Adipocyte (in vitro differentiated cells): ENCODE measurements at regions not wholly inside any gene's neighbourhood (a gene's known extent, or its start where the extent isn't known, plus 50 kb on each side); places are given as distances from the start of the nearest gene placed in this dataset.
"Not testable (repeated sequence)": the region's sequence is repeated elsewhere in the genome, so short reads cannot be mapped to it uniquely, and the experiment has no call there.

Source experiments
- DNase-seq: peaks from one replicate; pipeline ENCODE4 v3.0.0-alpha.2; 2015; ENCODE audit warnings: low read depth
- H3K27me3 ChIP-seq: replicated peaks from 2 replicates; pipeline ENCODE4 v1.7.0; 2013; ENCODE audit warnings: mild to moderate bottlenecking, low read length, moderate library complexity; ENCODE audit not compliant: control insufficient read depth, insufficient read depth
- H3K36me3 ChIP-seq: 2 replicates; pipeline ENCODE4 v1.7.0; 2013; ENCODE audit warnings: low read length, mild to moderate bottlenecking, moderate library complexity; ENCODE audit not compliant: control insufficient read depth, insufficient read depth, severe bottlenecking
- H3K4me1 ChIP-seq: 2 replicates; pipeline ENCODE4 v1.7.0; 2013; ENCODE audit warnings: mild to moderate bottlenecking, low read length, moderate library complexity; ENCODE audit not compliant: control insufficient read depth, insufficient read depth
- H3K4me3 ChIP-seq: 2 replicates; pipeline ENCODE4 v1.7.0; 2013; ENCODE audit warnings: mild to moderate bottlenecking, low read length, moderate library complexity
- H3K9ac ChIP-seq: 2 replicates; pipeline ENCODE4 v1.7.0; 2013; ENCODE audit warnings: mild to moderate bottlenecking, low read length, moderate library complexity
- H3K9me3 ChIP-seq: 2 replicates; pipeline ENCODE4 v1.7.0; 2013; ENCODE audit warnings: mild to moderate bottlenecking, low read length, moderate library complexity; ENCODE audit not compliant: control insufficient read depth

- H3K9ac ChIP-seq, H3K27me3 ChIP-seq, H3K9me3 ChIP-seq, H3K36me3 ChIP-seq, DNase-seq, H3K4me3 ChIP-seq, H3K4me1 ChIP-seq: not testable (repeated sequence)
These were observed 224.5 kb downstream of the GOLGA6L6 start for GRCh38 chr15:20317132-20317531.

- not testable (repeated sequence) for H3K9ac ChIP-seq, H3K9me3 ChIP-seq, H3K36me3 ChIP-seq, H3K4me3 ChIP-seq, DNase-seq, H3K27me3 ChIP-seq, H3K4me1 ChIP-seq
These were observed 230.5 kb downstream of the GOLGA6L6 start for GRCh38 chr15:20311014-20311680.

DNA sequence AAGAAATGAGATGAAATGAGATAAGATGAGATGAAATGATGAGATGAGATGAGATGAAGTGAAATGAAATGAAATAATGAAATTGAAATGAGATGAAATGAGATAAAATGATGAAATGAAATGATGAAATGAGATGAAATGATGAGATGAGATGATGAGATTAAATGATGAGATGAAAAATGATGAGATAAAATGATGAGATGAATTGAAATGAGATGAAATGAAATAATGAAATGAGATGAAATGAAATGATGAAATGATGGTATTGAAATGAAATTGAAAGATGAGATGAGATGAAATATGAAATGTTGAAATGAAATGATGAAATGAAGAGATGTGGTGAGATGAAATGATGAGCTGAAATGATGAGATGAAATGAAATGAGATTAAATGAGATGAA lies 231.0 kb downstream of the GOLGA6L6 start:
- Histone ChIP-seq H3K4me3 (no peak overlapping the region), H3K4me1 (no peaks in the 10 kb centered on the region), H3K9ac (no peak overlapping the region), H3K9me3 (no peaks in the 10 kb centered on the region), H3K36me3 (no peaks in the 10 kb centered on the region), H3K27me3 (no peaks in the 10 kb centered on the region)
- no peak for DNase-seq

DNA sequence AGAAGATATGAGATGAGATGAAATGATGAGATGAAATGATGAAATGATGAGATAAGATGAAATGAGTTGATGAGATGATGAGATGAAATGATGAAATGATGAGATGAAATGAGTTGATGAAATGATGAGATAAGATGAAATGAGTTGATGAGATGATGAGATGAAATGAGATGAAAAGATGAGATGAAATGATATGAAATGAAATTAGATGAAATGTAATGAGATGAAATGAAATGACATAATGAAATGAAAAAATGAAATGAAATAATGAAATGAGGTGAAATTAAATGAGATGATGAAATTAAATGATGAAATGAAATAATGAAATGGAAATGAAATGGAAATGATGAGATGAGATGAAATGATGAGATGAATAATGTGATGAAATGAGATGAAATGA lies 231.6 kb downstream of the GOLGA6L6 start:
- H3K9me3 ChIP-seq, H3K36me3 ChIP-seq, H3K4me1 ChIP-seq, H3K27me3 ChIP-seq, H3K9ac ChIP-seq, DNase-seq, H3K4me3 ChIP-seq: not testable (repeated sequence)

GRCh38 chr15:20309395-20309794 lies 232.2 kb downstream of the GOLGA6L6 start:
- not testable (repeated sequence) for H3K4me3 ChIP-seq, H3K9me3 ChIP-seq, H3K4me1 ChIP-seq, H3K9ac ChIP-seq, H3K36me3 ChIP-seq, H3K27me3 ChIP-seq, DNase-seq

GRCh38 chr15:20308027-20308690 lies 233.4 kb downstream of the GOLGA6L6 start:
- H3K4me3 ChIP-seq, H3K9me3 ChIP-seq, H3K9ac ChIP-seq, H3K27me3 ChIP-seq, DNase-seq, H3K4me1 ChIP-seq, H3K36me3 ChIP-seq: not testable (repeated sequence)

GRCh38 chr15:20307137-20307536 lies 234.5 kb downstream of the GOLGA6L6 start:
- not testable (repeated sequence) for DNase-seq, H3K36me3 ChIP-seq, H3K4me3 ChIP-seq, H3K9me3 ChIP-seq, H3K27me3 ChIP-seq, H3K4me1 ChIP-seq, H3K9ac ChIP-seq

GRCh38 chr15:20306497-20307106 lies 235.0 kb downstream of the GOLGA6L6 start:
- H3K4me3 ChIP-seq, H3K36me3 ChIP-seq, DNase-seq, H3K4me1 ChIP-seq, H3K27me3 ChIP-seq, H3K9me3 ChIP-seq, H3K9ac ChIP-seq: not testable (repeated sequence)

DNA sequence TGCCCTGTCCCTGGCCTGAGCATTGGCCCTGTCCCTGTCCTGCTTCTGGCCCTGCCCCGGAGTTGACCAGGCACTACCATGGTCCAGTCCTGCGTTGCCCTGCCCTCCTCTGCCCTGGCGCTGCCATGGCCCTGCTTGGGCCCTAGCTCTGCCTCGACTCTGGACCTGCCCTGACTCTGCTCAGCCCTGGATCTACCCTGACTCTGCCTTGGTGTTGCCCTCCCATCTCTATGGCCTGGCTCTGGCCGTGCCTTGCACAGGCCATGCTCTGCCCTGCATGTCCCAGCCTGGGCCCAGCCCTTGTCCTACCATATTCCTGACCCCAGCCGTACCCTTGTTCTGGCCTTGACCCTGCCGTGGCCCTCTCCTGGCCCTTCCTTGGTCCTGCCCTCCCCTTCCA lies 235.7 kb downstream of the GOLGA6L6 start:
- not testable (repeated sequence) for DNase-seq

DNA sequence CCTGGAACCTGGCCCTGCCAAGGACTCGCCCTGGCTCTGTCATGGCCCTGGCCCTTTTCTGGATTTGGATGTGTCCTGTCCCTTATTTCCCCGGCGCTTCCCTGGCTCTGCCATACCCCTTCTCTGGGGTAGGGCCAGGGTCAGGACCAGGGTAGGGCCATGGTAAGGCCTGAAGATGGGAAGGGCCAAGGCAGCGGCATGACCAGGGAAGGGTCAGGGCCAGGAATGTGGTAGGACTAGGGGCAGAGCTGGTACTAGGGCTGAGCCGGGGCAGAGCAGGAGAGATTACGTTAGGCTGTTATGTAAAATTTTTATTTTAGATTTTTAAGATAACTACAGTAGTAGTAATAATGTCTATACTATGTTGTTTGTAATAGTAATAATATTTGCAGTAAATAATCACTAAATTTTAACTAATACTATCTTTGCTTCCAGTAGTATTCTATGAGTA lies 236.6 kb downstream of the GOLGA6L6 start:
- not testable (repeated sequence) for H3K9ac ChIP-seq, H3K36me3 ChIP-seq, H3K9me3 ChIP-seq, H3K27me3 ChIP-seq, DNase-seq, H3K4me1 ChIP-seq, H3K4me3 ChIP-seq

More for the DNA sequence above, 235.7 kb downstream of the GOLGA6L6 start:
- H3K4me1 ChIP-seq, H3K27me3 ChIP-seq, H3K9ac ChIP-seq, H3K9me3 ChIP-seq, H3K4me3 ChIP-seq, H3K36me3 ChIP-seq: not testable (repeated sequence)

- not testable (repeated sequence) for H3K27me3 ChIP-seq, H3K36me3 ChIP-seq, H3K9ac ChIP-seq, H3K4me1 ChIP-seq, H3K4me3 ChIP-seq, DNase-seq, H3K9me3 ChIP-seq
These were observed 237.2 kb downstream of the GOLGA6L6 start for GRCh38 chr15:20304282-20305014.
